CD4-positive, alpha-beta T cell treated with Interleukin-17A for 1 hour (primary cell): ENCODE measurements at regions not wholly inside any gene's neighbourhood (a gene's known extent, or its start where the extent isn't known, plus 50 kb on each side); places are given as distances from the start of the nearest gene placed in this dataset.
A peak's percentile ranks its signal among the peaks of the same experiment; 100 is the strongest.

Experiments used
- DNase-seq: peaks from one replicate; pipeline ENCODE4 v3.0.0-alpha.2; 2020

GRCh38 chr1:36572906-36573305 is 90.2 kb upstream of the CSF3R start:
- no peak for DNase-seq

GRCh38 chr1:36572142-36572715 is 89.5 kb upstream of the CSF3R start:
- DNase-seq, result no peak

GRCh38 chr1:36571106-36571505 is 88.4 kb upstream of the CSF3R start:
- no peak for DNase-seq

GRCh38 chr1:36570478-36571060 is 87.9 kb upstream of the CSF3R start:
- DNase-seq, result no peak

- DNase-seq, result no peak
These were observed 87.3 kb upstream of the CSF3R start for GRCh38 chr1:36570006-36570405.

- no peak for DNase-seq
These were observed 85.1 kb upstream of the CSF3R start for GRCh38 chr1:36567601-36568341.

- no peak for DNase-seq
These were observed 83.1 kb upstream of the CSF3R start for GRCh38 chr1:36565576-36566501.

- no peak for DNase-seq
These were observed 79.5 kb upstream of the CSF3R start for GRCh38 chr1:36562181-36562685.

GRCh38 chr1:36561361-36561724 is 78.6 kb upstream of the CSF3R start:
- no peak for DNase-seq

GRCh38 chr1:36560621-36561360 is 78.1 kb upstream of the CSF3R start:
- DNase-seq, result no peak

GRCh38 chr1:36560177-36560576 is 77.5 kb upstream of the CSF3R start:
- DNase-seq, result no peak

GRCh38 chr1:36559061-36559460 is 76.3 kb upstream of the CSF3R start:
- no peak for DNase-seq

- no peak for DNase-seq
These were observed 74.6 kb upstream of the CSF3R start for GRCh38 chr1:36557041-36558000.

- DNase-seq, result no peak
These were observed 72.3 kb upstream of the CSF3R start for GRCh38 chr1:36555041-36555440.

GRCh38 chr1:36554323-36554628 is 71.6 kb upstream of the CSF3R start:
- no peak for DNase-seq

- peak; percentile 57 for DNase-seq
These were observed 71.0 kb upstream of the CSF3R start for GRCh38 chr1:36553591-36554322.

- no peak for DNase-seq
These were observed 60.3 kb upstream of the CSF3R start for GRCh38 chr1:36542962-36543515.

GRCh38 chr1:36542024-36542961 is 59.6 kb upstream of the CSF3R start:
- no peak for DNase-seq

GRCh38 chr1:36540056-36540455 is 57.3 kb upstream of the CSF3R start:
- no peak for DNase-seq
